GM18498 (cell line): ENCODE measurements at regions not wholly inside any gene's neighbourhood (a gene's known extent, or its start where the extent isn't known, plus 50 kb on each side); places are given as distances from the start of the nearest gene placed in this dataset.

Source experiments
- ATAC-seq: cut with Tn5 transposase; IDR thresholded peaks from one replicate; pipeline ENCODE4 v1.9.1; 2021; ENCODE audit warnings: mild to moderate bottlenecking, moderate library complexity; ENCODE audit not compliant: unreplicated experiment

GRCh38 chr9:103899866-103900265 is 194.2 kb upstream of the SMC2 start:
- no peak for ATAC-seq

GRCh38 chr9:103900466-103900865 is 193.6 kb upstream of the SMC2 start:
- ATAC-seq = no peak

- peak; percentile 82 for ATAC-seq
Measured at GRCh38 chr9:103902263-103902662, 191.8 kb upstream of the SMC2 start.

- ATAC-seq = no peak
Measured at GRCh38 chr9:103904242-103904641, 189.9 kb upstream of the SMC2 start.

GRCh38 chr9:103913899-103914298 is 180.2 kb upstream of the SMC2 start:
- no peak for ATAC-seq

- ATAC-seq = no peak
Measured at GRCh38 chr9:103919605-103920209, 174.4 kb upstream of the SMC2 start.

GRCh38 chr9:103928442-103928841 is 165.7 kb upstream of the SMC2 start:
- ATAC-seq = no peak

GRCh38 chr9:103941104-103941503 is 153.0 kb upstream of the SMC2 start:
- ATAC-seq = no peak

GRCh38 chr9:103942200-103942599 is 151.9 kb upstream of the SMC2 start:
- no peak for ATAC-seq

- ATAC-seq = no peak
Measured at GRCh38 chr9:103942651-103943050, 151.5 kb upstream of the SMC2 start.

- no peak for ATAC-seq
Measured at GRCh38 chr9:103949096-103949495, 145.0 kb upstream of the SMC2 start.

GRCh38 chr9:103977163-103977562 is 116.9 kb upstream of the SMC2 start:
- ATAC-seq = no peak

- no peak for ATAC-seq
Measured at GRCh38 chr9:103978396-103978795, 115.7 kb upstream of the SMC2 start.

- ATAC-seq = no peak
Measured at GRCh38 chr9:103981912-103982311, 112.2 kb upstream of the SMC2 start.

GRCh38 chr9:103985077-103985476 is 109.0 kb upstream of the SMC2 start:
- ATAC-seq = no peak

GRCh38 chr9:103988821-103989220 is 105.3 kb upstream of the SMC2 start:
- no peak for ATAC-seq

- ATAC-seq = no peak
Measured at GRCh38 chr9:103990311-103990710, 103.8 kb upstream of the SMC2 start.

GRCh38 chr9:103991001-103991400 is 103.1 kb upstream of the SMC2 start:
- no peak for ATAC-seq

GRCh38 chr9:103991698-103992097 is 102.4 kb upstream of the SMC2 start:
- peak; percentile 73 for ATAC-seq

- ATAC-seq = no peak
Measured at GRCh38 chr9:103992938-103993579, 101.0 kb upstream of the SMC2 start.

GRCh38 chr9:103997856-103998370 is 96.2 kb upstream of the SMC2 start:
- no peak for ATAC-seq

- no peak for ATAC-seq
Measured at GRCh38 chr9:103999375-104000062, 94.6 kb upstream of the SMC2 start.
